GM19240 (cell line): ENCODE measurements at regions not wholly inside any gene's neighbourhood (a gene's known extent, or its start where the extent isn't known, plus 50 kb on each side); places are given as distances from the start of the nearest gene placed in this dataset.

ENCODE experiments used
- DNase-seq: peaks from one replicate; pipeline ENCODE4 v3.0.0; 2011; ENCODE audit warnings: low spot score; ENCODE audit not compliant: insufficient read length

GRCh38 chr6:105909106-105909505, 177.0 kb upstream of the PRDM1 start:
- DNase-seq: no peak

- no peak for DNase-seq
Observed at GRCh38 chr6:105907991-105908390, 178.1 kb upstream of the PRDM1 start.

GRCh38 chr6:105907301-105907700, 178.8 kb upstream of the PRDM1 start:
- DNase-seq: no peak

GRCh38 chr6:105902401-105903031, 183.6 kb upstream of the PRDM1 start:
- DNase-seq: no peak

- no peak for DNase-seq
Observed at GRCh38 chr6:105901583-105901982, 184.6 kb upstream of the PRDM1 start.

- no peak for DNase-seq
Observed at GRCh38 chr6:105900125-105900937, 185.8 kb upstream of the PRDM1 start.

- DNase-seq: no peak
Observed at GRCh38 chr6:105898286-105898685, 187.8 kb upstream of the PRDM1 start.

- no peak for DNase-seq
Observed at GRCh38 chr6:105897131-105897530, 189.0 kb upstream of the PRDM1 start.

GRCh38 chr6:105896821-105897095, 189.4 kb upstream of the PRDM1 start:
- DNase-seq: no peak

GRCh38 chr6:105896052-105896820, 189.9 kb upstream of the PRDM1 start:
- no peak for DNase-seq

GRCh38 chr6:105894556-105894955, 191.6 kb upstream of the PRDM1 start:
- DNase-seq: no peak

GRCh38 chr6:105893741-105894140, 192.4 kb upstream of the PRDM1 start:
- no peak for DNase-seq

- peak; percentile 38 for DNase-seq
Observed at GRCh38 chr6:105892577-105893262, 193.4 kb upstream of the PRDM1 start.

- DNase-seq: no peak
Observed at GRCh38 chr6:105890521-105891244, 195.5 kb upstream of the PRDM1 start.

- DNase-seq: no peak
Observed at GRCh38 chr6:105889902-105890301, 196.2 kb upstream of the PRDM1 start.

- no peak for DNase-seq
Observed at GRCh38 chr6:105886814-105887544, 199.2 kb upstream of the PRDM1 start.

- DNase-seq: no peak
Observed at GRCh38 chr6:105886066-105886813, 199.9 kb upstream of the PRDM1 start.

- DNase-seq: no peak
Observed at GRCh38 chr6:105884426-105884825, 201.7 kb upstream of the PRDM1 start.

GRCh38 chr6:105884011-105884410, 202.1 kb upstream of the PRDM1 start:
- DNase-seq: no peak

GRCh38 chr6:105882828-105883227, 203.3 kb upstream of the PRDM1 start:
- DNase-seq: no peak
